Calu3 (cell line): ENCODE measurements at regions not wholly inside any gene's neighbourhood (a gene's known extent, or its start where the extent isn't known, plus 50 kb on each side); places are given as distances from the start of the nearest gene placed in this dataset.
"Not testable (repeated sequence)": the region's sequence is repeated elsewhere in the genome, so short reads cannot be mapped to it uniquely, and the experiment has no call there.

Experiments
- BruUV-seq: library from RNA; stranded (reverse); fragments of 400-500 nt; replicated peaks from 2 replicates; lab custom pipeline; 2021; lab: Mats Ljungman, UMichigan
- CTCF ChIA-PET: fragments of 300-600 bp; sonication (Branson Sonifier 250); formaldehyde crosslinking; loops from one replicate; lab custom pipeline; 2022; ENCODE audit warnings: antibody characterized with exemption; lab: Charles Lee
- DNase-seq: peaks from one replicate; pipeline ENCODE4 v3.0.0; 2022
- H3K27ac Mint-ChIP-seq: one replicate; pipeline ENCODE4 v1.8.0; 2022; ENCODE audit warnings: mixed read lengths; ENCODE audit not compliant: unreplicated experiment
- H3K27me3 Mint-ChIP-seq: one replicate; pipeline ENCODE4 v1.8.0; 2022; ENCODE audit warnings: mixed read lengths; ENCODE audit not compliant: unreplicated experiment
- H3K36me3 Mint-ChIP-seq: one replicate; pipeline ENCODE4 v1.8.0; 2022; ENCODE audit warnings: mild to moderate bottlenecking, moderate library complexity, mixed read lengths; ENCODE audit not compliant: insufficient read depth, unreplicated experiment
- H3K4me1 Mint-ChIP-seq: one replicate; pipeline ENCODE4 v1.8.0; 2022; ENCODE audit warnings: mild to moderate bottlenecking, low read depth, mixed read lengths; ENCODE audit not compliant: unreplicated experiment
- H3K4me3 Mint-ChIP-seq: one replicate; pipeline ENCODE4 v1.8.0; 2022; ENCODE audit warnings: mild to moderate bottlenecking, low read depth, moderate library complexity, mixed read lengths; ENCODE audit not compliant: unreplicated experiment
- H3K9me3 Mint-ChIP-seq: one replicate; pipeline ENCODE4 v1.8.0; 2022; ENCODE audit warnings: low read depth, mixed read lengths; ENCODE audit not compliant: unreplicated experiment
- CTCF ChIP-seq: fragments of 200-600 bp; IDR thresholded peaks from one replicate; pipeline ENCODE4 v1.8.0; 2022; ENCODE audit warnings: antibody characterized with exemption; ENCODE audit not compliant: unreplicated experiment
- intact Hi-C: fragments of 100-400 bp; cut with micrococcal nuclease; formaldehyde crosslinking; loops from one replicate; pipeline ENCODE4 v1.10.0; 2022; ENCODE audit not compliant: unreplicated experiment

- no peaks in the 10 kb centered on the region for H3K4me1 Mint-ChIP-seq
- intact Hi-C loops, result loop anchor here (10.0 kb wide), 1 partner anchor 1255 kb away; no protein-coding TSS in a partner anchor
Measured at GRCh38 chr13:72559716-72560115, 167.7 kb downstream of the MZT1 start.

GRCh38 chr13:72556945-72557344 lies 170.5 kb downstream of the MZT1 start:
- intact Hi-C loops, result no loop called here
- no peaks in the 10 kb centered on the region for H3K36me3 Mint-ChIP-seq
- TF ChIP-seq CTCF, result no peak
- no peak overlapping the region for H3K4me3 Mint-ChIP-seq
- H3K4me1 Mint-ChIP-seq, result no peaks in the 10 kb centered on the region
- no TSS peak for BruUV-seq
- H3K27ac Mint-ChIP-seq, result no peak overlapping the region
- H3K9me3 Mint-ChIP-seq, result no peaks in the 10 kb centered on the region
- CTCF ChIA-PET, result no interaction called here
- H3K27me3 Mint-ChIP-seq, result no peaks in the 10 kb centered on the region
- no peak for DNase-seq

More at GRCh38 chr13:72559716-72560115, 167.7 kb downstream of the MZT1 start:
- Mint-ChIP-seq H3K27ac (no peak overlapping the region), H3K9me3 (no peaks in the 10 kb centered on the region), H3K27me3 (no peaks in the 10 kb centered on the region), H3K36me3 (no peaks in the 10 kb centered on the region), H3K4me3 (no peak overlapping the region)
- no peak for DNase-seq
- TF ChIP-seq CTCF, result no peak
- BruUV-seq, result no TSS peak
- CTCF ChIA-PET, result no interaction called here

- no peak for DNase-seq
- intact Hi-C loops, result no loop called here
- Mint-ChIP-seq H3K27me3 (no peaks in the 10 kb centered on the region), H3K4me3 (no peak overlapping the region), H3K4me1 (no peaks in the 10 kb centered on the region), H3K9me3 (no peaks in the 10 kb centered on the region), H3K27ac (no peak overlapping the region), H3K36me3 (no peaks in the 10 kb centered on the region)
- CTCF ChIA-PET, result no interaction called here
- TF ChIP-seq CTCF, result no peak
- BruUV-seq, result no TSS peak
Measured at GRCh38 chr13:72555601-72556000, 171.8 kb downstream of the MZT1 start.

GRCh38 chr13:72552731-72553130 lies 174.7 kb downstream of the MZT1 start:
- no peak overlapping the region for H3K27ac Mint-ChIP-seq

GRCh38 chr13:72545895-72546294 lies 181.5 kb downstream of the MZT1 start:
- H3K27ac Mint-ChIP-seq, H3K36me3 Mint-ChIP-seq, H3K9me3 Mint-ChIP-seq, DNase-seq, H3K27me3 Mint-ChIP-seq, H3K4me3 Mint-ChIP-seq, BruUV-seq, CTCF ChIA-PET, H3K4me1 Mint-ChIP-seq, intact Hi-C loops: not testable (repeated sequence)

More at GRCh38 chr13:72552731-72553130, 174.7 kb downstream of the MZT1 start:
- Mint-ChIP-seq H3K9me3 (no peaks in the 10 kb centered on the region), H3K36me3 (no peaks in the 10 kb centered on the region), H3K4me1 (no peaks in the 10 kb centered on the region), H3K4me3 (no peak overlapping the region), H3K27me3 (no peaks in the 10 kb centered on the region)
- BruUV-seq, result no TSS peak
- DNase-seq, result no peak
- intact Hi-C loops, result no loop called here
- CTCF ChIA-PET, result no interaction called here
- TF ChIP-seq CTCF, result no peak
